Prostate gland (tissue), 2 donors: ENCODE measurements at regions not wholly inside any gene's neighbourhood (a gene's known extent, or its start where the extent isn't known, plus 50 kb on each side); places are given as distances from the start of the nearest gene placed in this dataset.

Experiments used
- POLR2AphosphoS5 ChIP-seq: sonication (generic); formaldehyde crosslinking; IDR thresholded peaks from one replicate; pipeline ENCODE4 v1.6.1; 2017; ENCODE audit warnings: antibody characterized with exemption
- TF ChIP-seq, protein P1 (sequence below), 4 experiments: fragments of 200-600 bp in 2 of 4; fragments of 450-650 bp in 2 of 4; sonication (generic) in 2 of 4; IDR thresholded peaks; 1 replicate in 3 of 4; 2 replicates in 1 of 4; pipeline ENCODE4 v1.5.1; 2016 to 2019; ENCODE audit warnings: antibody characterized with exemption in 4 of 4, mild to moderate bottlenecking in 2 of 4, moderate library complexity in 2 of 4

DNA sequence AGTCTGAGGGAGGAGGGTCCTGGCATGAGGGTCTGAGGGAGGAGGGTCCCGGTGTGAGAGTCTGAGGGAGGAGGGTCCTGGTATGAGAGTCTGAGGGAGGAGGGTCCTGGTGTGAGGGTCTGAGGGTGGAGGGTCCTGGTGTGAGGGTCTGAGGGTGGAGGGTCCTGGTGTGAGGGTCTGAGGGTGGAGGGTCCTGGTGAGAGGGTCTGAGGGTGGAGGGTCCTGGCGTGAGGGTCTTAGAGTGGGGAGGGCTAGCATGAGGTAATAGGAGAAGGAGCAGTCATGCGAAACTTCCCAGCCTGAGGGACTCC is 194.8 kb downstream of the TEX29 start:
- TF ChIP-seq, protein P1, sequence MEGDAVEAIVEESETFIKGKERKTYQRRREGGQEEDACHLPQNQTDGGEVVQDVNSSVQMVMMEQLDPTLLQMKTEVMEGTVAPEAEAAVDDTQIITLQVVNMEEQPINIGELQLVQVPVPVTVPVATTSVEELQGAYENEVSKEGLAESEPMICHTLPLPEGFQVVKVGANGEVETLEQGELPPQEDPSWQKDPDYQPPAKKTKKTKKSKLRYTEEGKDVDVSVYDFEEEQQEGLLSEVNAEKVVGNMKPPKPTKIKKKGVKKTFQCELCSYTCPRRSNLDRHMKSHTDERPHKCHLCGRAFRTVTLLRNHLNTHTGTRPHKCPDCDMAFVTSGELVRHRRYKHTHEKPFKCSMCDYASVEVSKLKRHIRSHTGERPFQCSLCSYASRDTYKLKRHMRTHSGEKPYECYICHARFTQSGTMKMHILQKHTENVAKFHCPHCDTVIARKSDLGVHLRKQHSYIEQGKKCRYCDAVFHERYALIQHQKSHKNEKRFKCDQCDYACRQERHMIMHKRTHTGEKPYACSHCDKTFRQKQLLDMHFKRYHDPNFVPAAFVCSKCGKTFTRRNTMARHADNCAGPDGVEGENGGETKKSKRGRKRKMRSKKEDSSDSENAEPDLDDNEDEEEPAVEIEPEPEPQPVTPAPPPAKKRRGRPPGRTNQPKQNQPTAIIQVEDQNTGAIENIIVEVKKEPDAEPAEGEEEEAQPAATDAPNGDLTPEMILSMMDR (IDR thresholded peaks at IDR 0.05): no peak
- TF ChIP-seq POLR2AphosphoS5: no peak
